ENCODE measurements at regions not wholly inside any gene's neighbourhood (a gene's known extent, or its start where the extent isn't known, plus 50 kb on each side); places are given as distances from the start of the nearest gene placed in this dataset.

DNA sequence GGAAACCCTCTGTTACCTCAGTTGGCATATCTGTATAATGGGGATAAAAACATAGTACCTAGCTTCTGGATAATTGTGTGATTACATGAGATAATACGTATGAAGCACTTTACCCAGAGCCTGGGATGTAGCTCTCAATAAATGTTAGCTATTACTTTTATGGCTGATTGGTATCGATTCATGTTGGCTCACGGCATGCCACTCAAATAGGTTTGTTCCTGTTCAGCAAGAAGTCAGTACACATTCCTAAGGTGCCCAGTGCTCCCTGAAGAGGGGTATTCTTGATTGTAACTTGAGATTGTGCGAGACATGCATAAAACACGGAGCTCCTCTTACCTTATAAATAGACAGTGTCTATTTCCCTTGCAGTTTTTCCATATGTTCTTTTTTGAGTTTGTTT, 78.5 kb upstream of the GALNT2 start:
- intact Hi-C loops (cut with DNase I): no loop called here
- ATAC-seq: no peak
- Histone ChIP-seq H3K27ac (no peak overlapping the region), H3K4me3 (no peak overlapping the region), H3K36me3 (no peaks in the 10 kb centered on the region), H3K27me3 (no peaks in the 10 kb centered on the region), H3K4me1 (no peaks in the 10 kb centered on the region), H3K9me3 (no peaks in the 10 kb centered on the region)
- TF ChIP-seq, protein P1, sequence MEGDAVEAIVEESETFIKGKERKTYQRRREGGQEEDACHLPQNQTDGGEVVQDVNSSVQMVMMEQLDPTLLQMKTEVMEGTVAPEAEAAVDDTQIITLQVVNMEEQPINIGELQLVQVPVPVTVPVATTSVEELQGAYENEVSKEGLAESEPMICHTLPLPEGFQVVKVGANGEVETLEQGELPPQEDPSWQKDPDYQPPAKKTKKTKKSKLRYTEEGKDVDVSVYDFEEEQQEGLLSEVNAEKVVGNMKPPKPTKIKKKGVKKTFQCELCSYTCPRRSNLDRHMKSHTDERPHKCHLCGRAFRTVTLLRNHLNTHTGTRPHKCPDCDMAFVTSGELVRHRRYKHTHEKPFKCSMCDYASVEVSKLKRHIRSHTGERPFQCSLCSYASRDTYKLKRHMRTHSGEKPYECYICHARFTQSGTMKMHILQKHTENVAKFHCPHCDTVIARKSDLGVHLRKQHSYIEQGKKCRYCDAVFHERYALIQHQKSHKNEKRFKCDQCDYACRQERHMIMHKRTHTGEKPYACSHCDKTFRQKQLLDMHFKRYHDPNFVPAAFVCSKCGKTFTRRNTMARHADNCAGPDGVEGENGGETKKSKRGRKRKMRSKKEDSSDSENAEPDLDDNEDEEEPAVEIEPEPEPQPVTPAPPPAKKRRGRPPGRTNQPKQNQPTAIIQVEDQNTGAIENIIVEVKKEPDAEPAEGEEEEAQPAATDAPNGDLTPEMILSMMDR (IDR thresholded peaks at IDR 0.05): no peak
- DNase-seq: no peak

DNA sequence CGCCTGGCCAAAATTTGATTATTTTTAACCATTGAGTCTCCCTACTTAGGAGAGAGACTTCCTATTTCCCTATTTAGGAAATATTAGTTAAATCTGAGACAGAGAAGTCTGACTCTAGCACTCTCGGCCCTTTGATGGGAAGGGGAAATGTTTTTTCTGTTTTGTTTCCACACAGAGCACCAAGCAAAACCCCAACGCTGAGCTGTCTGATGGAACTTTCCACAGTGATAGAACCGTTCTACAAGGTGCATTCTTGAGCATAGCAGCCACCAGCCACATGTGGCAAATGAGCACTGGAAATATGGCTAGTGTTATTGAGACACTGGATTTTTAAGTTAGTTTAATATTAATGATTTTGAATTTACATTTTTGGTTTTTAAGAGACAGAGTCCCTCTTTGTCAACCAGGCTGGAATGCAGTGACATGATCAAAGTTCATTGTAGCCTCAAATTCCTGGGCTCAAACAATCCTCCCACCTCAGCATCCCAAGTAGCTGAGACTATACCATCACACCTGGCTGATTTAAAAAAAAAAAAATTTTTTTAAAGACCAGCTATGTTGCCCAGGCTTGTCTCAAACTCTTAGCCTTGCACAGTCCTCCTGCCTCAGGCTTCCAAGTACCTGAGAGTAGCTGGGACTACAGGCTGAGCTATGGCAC, 77.3 kb upstream of the GALNT2 start:
- DNase-seq (no peak), ATAC-seq (no peak)
- Histone ChIP-seq H3K27ac (no peak overlapping the region), H3K4me1 (no peaks in the 10 kb centered on the region), H3K4me3 (no peak overlapping the region), H3K9me3 (no peaks in the 10 kb centered on the region), H3K27me3 (no peaks in the 10 kb centered on the region), H3K36me3 (no peaks in the 10 kb centered on the region)
- intact Hi-C loops (cut with DNase I): no loop called here
- TF ChIP-seq, protein P1 (IDR thresholded peaks at IDR 0.05): no peak

DNA sequence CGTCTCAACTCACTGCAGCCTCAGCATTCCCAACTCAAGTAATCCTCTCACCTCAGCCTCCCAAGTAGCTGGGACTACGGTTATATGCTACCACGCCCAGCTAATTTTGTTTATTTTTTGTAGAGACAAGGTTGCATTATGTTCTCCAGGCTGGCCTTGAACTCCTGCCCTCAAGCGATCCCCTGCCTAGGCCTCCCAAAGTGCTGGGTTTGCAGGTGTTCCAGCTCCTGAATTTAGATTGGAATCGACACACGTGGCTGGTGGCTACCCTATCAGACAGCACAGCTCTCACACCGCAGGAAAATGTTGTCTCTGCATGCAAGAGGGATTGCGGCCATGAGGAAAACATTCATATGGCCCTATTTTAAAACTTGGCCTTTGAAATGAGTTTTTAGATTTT, 76.7 kb upstream of the GALNT2 start:
- H3K36me3 ChIP-seq: no peaks in the 10 kb centered on the region
- DNase-seq (no peak), ATAC-seq (no peak)
- H3K27ac ChIP-seq: no peak overlapping the region
- H3K4me3 ChIP-seq: no peak overlapping the region
- intact Hi-C loops (cut with DNase I): no loop called here
- no peaks in the 10 kb centered on the region for H3K9me3 ChIP-seq
- TF ChIP-seq, protein P1 (IDR thresholded peaks at IDR 0.05): no peak
- no peaks in the 10 kb centered on the region for H3K4me1 ChIP-seq
- H3K27me3 ChIP-seq: no peaks in the 10 kb centered on the region

DNA sequence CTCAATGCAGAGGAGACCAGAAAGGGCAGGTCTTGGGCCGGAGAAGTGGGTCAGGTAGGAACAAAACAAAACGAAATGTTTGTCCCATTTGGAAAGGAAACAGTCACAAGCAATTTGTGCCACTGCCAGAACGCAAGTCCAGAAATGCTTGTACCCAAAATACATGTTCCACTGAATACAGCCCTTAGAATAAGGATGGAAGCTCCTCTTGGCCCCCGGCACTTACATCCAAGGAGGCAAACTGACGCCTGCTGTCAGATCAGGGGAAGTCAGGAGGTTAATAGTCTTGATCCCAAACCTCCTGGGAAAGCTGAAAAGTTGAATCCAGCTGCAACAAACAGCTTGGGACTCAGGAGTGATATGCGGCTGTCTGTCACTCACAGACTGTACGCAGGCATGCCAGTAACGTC, 75.9 kb upstream of the GALNT2 start:
- intact Hi-C loops (cut with DNase I): no loop called here
- H3K4me1 ChIP-seq: no peaks in the 10 kb centered on the region
- H3K36me3 ChIP-seq: no peaks in the 10 kb centered on the region
- no peaks in the 10 kb centered on the region for H3K27me3 ChIP-seq
- ATAC-seq: no peak
- TF ChIP-seq, protein P1 (IDR thresholded peaks at IDR 0.05): no peak
- no peak overlapping the region for H3K27ac ChIP-seq
- H3K9me3 ChIP-seq: no peaks in the 10 kb centered on the region
- no peak overlapping the region for H3K4me3 ChIP-seq
- DNase-seq: no peak

DNA sequence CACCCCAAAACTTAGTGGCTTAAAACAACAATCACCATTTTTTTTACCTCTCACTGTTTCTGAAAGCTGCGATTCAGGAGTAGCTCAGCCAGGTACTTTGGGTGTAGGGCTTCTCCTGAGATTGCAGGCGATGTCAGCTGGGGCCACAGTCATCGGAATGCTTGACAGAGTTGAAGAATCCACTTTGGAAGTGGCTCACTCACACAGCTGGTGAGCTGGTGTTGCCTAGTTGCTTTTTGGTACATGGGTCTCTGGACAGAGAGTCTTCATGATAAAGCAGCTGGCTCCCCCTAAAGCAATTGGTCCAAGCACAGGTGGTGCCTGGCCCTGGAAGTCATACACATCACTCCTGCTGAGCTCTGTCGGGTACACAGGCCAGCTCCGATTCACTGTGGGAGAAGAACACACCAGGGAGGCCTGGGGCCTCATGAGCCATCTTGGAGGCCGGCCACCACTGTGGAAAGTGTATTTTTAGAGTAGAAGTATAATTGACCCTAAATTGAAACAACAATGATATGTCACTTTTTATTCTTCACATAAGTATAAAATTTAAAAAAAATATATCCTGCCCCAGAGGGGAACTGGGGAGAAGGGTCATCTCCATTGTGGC, 75.2 kb upstream of the GALNT2 start:
- DNase-seq: no peak
- Histone ChIP-seq H3K9me3 (no peaks in the 10 kb centered on the region), H3K27ac (no peak overlapping the region), H3K4me3 (no peak overlapping the region), H3K36me3 (no peaks in the 10 kb centered on the region), H3K4me1 (no peaks in the 10 kb centered on the region), H3K27me3 (no peaks in the 10 kb centered on the region)
- ATAC-seq: no peak
- TF ChIP-seq, protein P1 (IDR thresholded peaks at IDR 0.05): no peak
- intact Hi-C loops (cut with DNase I): no loop called here
